ENCODE measurements at regions not wholly inside any gene's neighbourhood (a gene's known extent, or its start where the extent isn't known, plus 50 kb on each side); places are given as distances from the start of the nearest gene placed in this dataset.

GRCh38 chr6:84625506-84625905 is 138.9 kb downstream of the TBX18 start:
- no peak for TF ChIP-seq SP1 (IDR thresholded peaks at IDR 0.05)
- no peak for TF ChIP-seq LEF1 (IDR thresholded peaks at IDR 0.05; ENCODE audit: borderline replicate concordance)
- TF ChIP-seq ZNF384 (IDR thresholded peaks at IDR 0.05), result no peak
- no peak for TF ChIP-seq TARDBP (IDR thresholded peaks at IDR 0.05)
- no peak for TF ChIP-seq PKNOX1 (IDR thresholded peaks at IDR 0.05)

Data from HEK293T (cell line).